Activated naive CD8-positive, alpha-beta T cell treated with anti-CD3 and anti-CD28 coated beads for 36 hours (primary cell): ENCODE measurements at regions not wholly inside any gene's neighbourhood (a gene's known extent, or its start where the extent isn't known, plus 50 kb on each side); places are given as distances from the start of the nearest gene placed in this dataset.
"Not testable (repeated sequence)": the region's sequence is repeated elsewhere in the genome, so short reads cannot be mapped to it uniquely, and the experiment has no call there.

ENCODE experiments used
- DNase-seq: peaks from one replicate; pipeline ENCODE4 v3.0.0; 2021
- H3K27ac Mint-ChIP-seq: one replicate; pipeline ENCODE4 v1.8.0; 2022; ENCODE audit warnings: mild to moderate bottlenecking, moderate library complexity, mixed read lengths
- H3K27me3 Mint-ChIP-seq: one replicate; pipeline ENCODE4 v1.8.0; 2022; ENCODE audit warnings: mild to moderate bottlenecking, mixed read lengths
- H3K36me3 Mint-ChIP-seq: one replicate; pipeline ENCODE4 v1.8.0; 2021; ENCODE audit warnings: mild to moderate bottlenecking, mixed read lengths
- H3K4me1 Mint-ChIP-seq: one replicate; pipeline ENCODE4 v1.8.0; 2021; ENCODE audit warnings: mixed read lengths
- H3K4me3 Mint-ChIP-seq: one replicate; pipeline ENCODE4 v1.8.0; 2022; ENCODE audit warnings: mild to moderate bottlenecking, moderate library complexity, mixed read lengths
- H3K9me3 Mint-ChIP-seq: one replicate; pipeline ENCODE4 v1.8.0; 2022; ENCODE audit warnings: mixed read lengths

GRCh38 chr4:64940698-64941097 is 531.4 kb upstream of the TECRL start:
- Mint-ChIP-seq H3K36me3 (no peaks in the 10 kb centered on the region), H3K27ac (no peak overlapping the region), H3K27me3 (no peaks in the 10 kb centered on the region), H3K4me3 (no peak overlapping the region), H3K4me1 (no peaks in the 10 kb centered on the region), H3K9me3 (no peaks in the 10 kb centered on the region)
- DNase-seq = no peak

- no peak overlapping the region for H3K27ac Mint-ChIP-seq
- peaks cover 3% of the 10 kb centered on the region for H3K9me3 Mint-ChIP-seq
- H3K4me1 Mint-ChIP-seq = no peaks in the 10 kb centered on the region
- no peaks in the 10 kb centered on the region for H3K27me3 Mint-ChIP-seq
- no peak for DNase-seq
- no peak overlapping the region for H3K4me3 Mint-ChIP-seq
- H3K36me3 Mint-ChIP-seq = no peaks in the 10 kb centered on the region
These were observed 526.3 kb upstream of the TECRL start for GRCh38 chr4:64935469-64936001.

- H3K9me3 Mint-ChIP-seq = peaks cover 9% of the 10 kb centered on the region
- no peak for DNase-seq
- no peaks in the 10 kb centered on the region for H3K27me3 Mint-ChIP-seq
- H3K36me3 Mint-ChIP-seq = no peaks in the 10 kb centered on the region
- H3K4me1 Mint-ChIP-seq = no peaks in the 10 kb centered on the region
- H3K27ac Mint-ChIP-seq = no peak overlapping the region
- H3K4me3 Mint-ChIP-seq = no peak overlapping the region
These were observed 502.6 kb upstream of the TECRL start for GRCh38 chr4:64911846-64912245.

DNA sequence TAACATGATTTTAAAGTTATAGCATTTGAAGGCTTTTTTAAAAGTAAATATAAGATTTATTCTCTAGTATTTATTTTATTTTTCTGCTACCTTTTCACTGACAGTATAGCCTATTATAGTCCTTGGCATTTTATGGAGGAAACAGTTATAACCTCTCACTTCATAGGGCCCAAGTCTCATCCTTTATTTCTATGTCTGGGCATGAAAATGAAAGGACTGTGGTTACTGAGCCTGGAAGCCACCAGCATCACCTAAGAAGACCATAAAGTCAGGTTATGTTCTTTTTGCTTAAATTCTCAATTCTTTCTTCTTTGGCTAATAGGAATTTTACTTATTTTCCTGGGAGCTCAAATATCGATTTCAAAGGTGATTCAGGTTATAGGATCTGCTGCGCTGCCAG is 494.7 kb upstream of the TECRL start:
- no peak overlapping the region for H3K27ac Mint-ChIP-seq
- no peaks in the 10 kb centered on the region for H3K4me1 Mint-ChIP-seq
- no peak overlapping the region for H3K4me3 Mint-ChIP-seq
- DNase-seq = no peak
- H3K9me3 Mint-ChIP-seq = peaks cover 4% of the 10 kb centered on the region
- no peaks in the 10 kb centered on the region for H3K36me3 Mint-ChIP-seq
- no peaks in the 10 kb centered on the region for H3K27me3 Mint-ChIP-seq

DNA sequence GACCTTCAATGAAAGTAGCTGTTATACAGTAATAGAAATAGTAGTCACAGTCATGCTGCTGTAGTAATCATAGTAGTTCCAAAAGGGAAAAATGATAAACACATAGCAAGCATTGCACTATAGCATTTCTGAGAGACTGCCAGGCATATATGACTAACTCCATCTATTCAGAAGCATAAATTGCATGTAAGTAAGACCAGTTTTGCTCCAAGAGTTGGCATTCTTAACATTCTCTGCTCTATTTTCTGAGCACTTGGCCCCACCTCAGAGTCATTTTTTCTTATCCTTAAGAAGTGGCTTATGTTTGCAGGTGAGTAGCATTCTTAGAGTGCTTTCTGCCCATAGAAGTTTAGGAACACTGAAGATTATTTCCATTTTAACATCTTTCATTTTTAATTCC is 490.3 kb upstream of the TECRL start:
- H3K9me3 Mint-ChIP-seq = peaks cover 2% of the 10 kb centered on the region
- H3K36me3 Mint-ChIP-seq = no peaks in the 10 kb centered on the region
- H3K4me3 Mint-ChIP-seq = no peak overlapping the region

DNA sequence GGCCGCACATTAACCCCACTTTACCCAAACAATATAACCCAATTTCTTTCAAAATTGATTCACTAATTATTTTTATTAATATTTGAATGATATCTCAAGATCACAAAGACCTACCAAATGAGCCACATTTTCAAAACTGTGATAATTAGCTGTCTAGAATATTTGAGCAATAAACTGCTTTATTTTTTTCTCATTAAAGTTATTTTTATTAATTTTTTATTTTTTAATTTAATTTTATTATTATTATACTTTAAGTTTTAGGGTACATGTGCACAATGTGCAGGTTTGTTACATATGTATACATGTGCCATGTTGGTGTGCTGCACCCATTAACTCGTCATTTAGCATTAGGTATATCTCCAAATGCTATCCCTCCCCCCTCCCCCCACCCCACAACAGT is 489.8 kb upstream of the TECRL start:
- H3K4me3 Mint-ChIP-seq, H3K27ac Mint-ChIP-seq, H3K27me3 Mint-ChIP-seq, H3K9me3 Mint-ChIP-seq, H3K36me3 Mint-ChIP-seq, H3K4me1 Mint-ChIP-seq, DNase-seq: not testable (repeated sequence)

More for the DNA sequence above, 490.3 kb upstream of the TECRL start:
- H3K27ac Mint-ChIP-seq = no peak overlapping the region
- H3K27me3 Mint-ChIP-seq = no peaks in the 10 kb centered on the region
- no peak for DNase-seq
- no peaks in the 10 kb centered on the region for H3K4me1 Mint-ChIP-seq

GRCh38 chr4:64897683-64898082 is 488.4 kb upstream of the TECRL start:
- DNase-seq = no peak
- H3K36me3 Mint-ChIP-seq = no peaks in the 10 kb centered on the region
- peaks cover 2% of the 10 kb centered on the region for H3K9me3 Mint-ChIP-seq
- no peak overlapping the region for H3K27ac Mint-ChIP-seq
- no peak overlapping the region for H3K4me3 Mint-ChIP-seq
- H3K4me1 Mint-ChIP-seq = no peaks in the 10 kb centered on the region
- no peaks in the 10 kb centered on the region for H3K27me3 Mint-ChIP-seq

DNA sequence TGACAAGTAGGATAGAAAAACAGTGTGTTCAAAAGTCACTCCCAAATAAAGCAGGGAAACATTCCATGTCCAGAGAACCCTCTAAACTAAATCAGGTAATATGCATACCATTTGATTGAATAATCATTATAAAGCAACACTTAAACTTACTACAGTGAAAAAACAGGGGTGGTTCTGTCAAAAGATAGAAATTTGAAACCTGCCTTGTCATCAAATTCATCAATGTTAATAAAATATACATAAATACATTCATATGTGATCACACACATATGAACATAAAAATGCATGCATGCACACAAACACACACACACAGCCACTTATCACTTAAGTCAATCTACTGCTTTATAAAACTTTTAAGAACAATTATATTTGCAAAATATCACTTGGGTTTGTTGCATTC is 485.8 kb upstream of the TECRL start:
- H3K36me3 Mint-ChIP-seq = no peaks in the 10 kb centered on the region
- H3K27me3 Mint-ChIP-seq = no peaks in the 10 kb centered on the region
- DNase-seq = no peak
- H3K4me3 Mint-ChIP-seq = no peak overlapping the region
- H3K27ac Mint-ChIP-seq = no peak overlapping the region
- no peaks in the 10 kb centered on the region for H3K4me1 Mint-ChIP-seq
- H3K9me3 Mint-ChIP-seq = no peaks in the 10 kb centered on the region

- no peak overlapping the region for H3K4me3 Mint-ChIP-seq
- H3K27ac Mint-ChIP-seq = no peak overlapping the region
These were observed 484.0 kb upstream of the TECRL start for GRCh38 chr4:64893205-64893604.

DNA sequence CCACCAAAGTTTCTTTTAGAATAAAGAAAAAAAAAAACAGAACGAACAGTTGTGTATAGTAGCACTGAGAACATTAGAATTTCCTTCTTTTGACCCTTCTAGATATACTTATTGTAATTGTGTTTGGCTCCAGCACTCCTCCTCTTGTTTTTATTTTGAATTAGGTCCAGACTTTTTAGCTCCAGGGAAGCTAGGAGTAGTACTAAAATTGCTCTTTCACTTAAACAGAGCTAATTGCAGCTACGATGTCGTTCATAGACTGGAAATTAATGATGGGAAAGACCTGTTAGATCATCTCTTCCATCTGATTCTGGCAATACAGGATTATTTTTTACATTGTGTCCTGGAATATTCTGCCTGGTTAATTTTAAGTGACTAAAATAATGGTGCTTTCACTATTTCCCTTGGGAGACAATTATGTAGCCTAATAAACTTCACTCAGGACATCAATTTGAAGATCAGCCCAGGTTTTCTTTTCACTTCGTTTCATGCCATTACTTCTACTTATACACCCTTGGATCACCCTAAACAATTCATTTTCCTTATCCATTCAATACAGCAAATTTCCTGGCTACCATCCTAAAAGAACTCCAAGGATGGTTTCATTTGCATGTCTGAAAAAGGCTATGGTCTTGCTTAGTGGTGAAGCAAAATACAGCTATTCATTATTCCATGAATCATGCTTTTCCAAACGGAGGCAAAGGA is 480.8 kb upstream of the TECRL start:
- H3K27me3 Mint-ChIP-seq = no peaks in the 10 kb centered on the region
- H3K36me3 Mint-ChIP-seq = no peaks in the 10 kb centered on the region

More at GRCh38 chr4:64893205-64893604, 484.0 kb upstream of the TECRL start:
- H3K27me3 Mint-ChIP-seq = no peaks in the 10 kb centered on the region
- no peaks in the 10 kb centered on the region for H3K9me3 Mint-ChIP-seq
- no peaks in the 10 kb centered on the region for H3K36me3 Mint-ChIP-seq
- DNase-seq = no peak
- H3K4me1 Mint-ChIP-seq = no peaks in the 10 kb centered on the region

GRCh38 chr4:64883087-64883807 is 474.0 kb upstream of the TECRL start:
- no peak overlapping the region for H3K4me3 Mint-ChIP-seq
- no peak for DNase-seq
- no peak overlapping the region for H3K27ac Mint-ChIP-seq
- no peaks in the 10 kb centered on the region for H3K27me3 Mint-ChIP-seq
- peaks cover 1% of the 10 kb centered on the region for H3K9me3 Mint-ChIP-seq
- no peaks in the 10 kb centered on the region for H3K36me3 Mint-ChIP-seq
- peaks cover 3% of the 10 kb centered on the region for H3K4me1 Mint-ChIP-seq

More for the DNA sequence above, 480.8 kb upstream of the TECRL start:
- Mint-ChIP-seq H3K4me1 (no peaks in the 10 kb centered on the region), H3K27ac (no peak overlapping the region), H3K4me3 (no peak overlapping the region), H3K9me3 (no peaks in the 10 kb centered on the region)
- DNase-seq = no peak

DNA sequence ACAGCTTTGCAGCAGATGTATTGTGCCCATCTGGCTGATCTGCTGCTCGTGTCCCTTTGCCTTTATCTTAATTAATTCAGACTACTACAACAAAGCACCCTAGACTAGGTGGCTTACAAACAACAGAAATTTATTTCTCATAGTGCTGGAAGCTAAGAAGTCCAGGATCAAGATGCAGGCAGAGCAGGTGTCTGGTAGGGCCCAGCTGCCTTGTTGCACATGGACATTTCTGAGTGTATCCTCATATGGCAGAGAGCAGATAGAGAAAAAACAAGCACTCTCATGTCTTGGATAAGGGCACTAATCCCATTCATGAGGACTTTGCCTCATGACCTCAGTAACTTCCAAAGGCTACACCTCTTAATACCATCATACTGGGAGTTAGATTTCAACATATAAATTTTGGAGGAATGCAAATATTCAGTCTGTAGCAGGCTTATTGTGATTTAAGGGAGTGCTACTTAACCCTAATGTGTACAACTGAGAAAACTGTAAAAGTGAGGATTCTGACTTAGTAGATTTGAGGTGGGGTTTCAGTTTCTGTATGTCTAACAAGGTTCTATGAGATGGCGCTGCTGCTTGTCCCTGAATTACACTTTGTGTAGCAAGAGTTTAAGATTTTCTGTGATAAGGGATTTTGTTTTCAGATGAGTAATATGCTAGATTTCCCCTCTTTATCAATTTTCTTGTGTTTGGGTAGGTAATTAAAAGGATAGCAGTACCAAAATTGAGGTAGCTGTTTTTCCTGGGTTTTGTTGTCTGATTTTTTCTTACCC is 473.2 kb upstream of the TECRL start:
- Mint-ChIP-seq H3K27ac (no peak overlapping the region), H3K4me3 (no peak overlapping the region)

GRCh38 chr4:64880557-64880956 is 471.3 kb upstream of the TECRL start:
- Mint-ChIP-seq H3K4me1 (peaks cover 3% of the 10 kb centered on the region), H3K36me3 (no peaks in the 10 kb centered on the region), H3K9me3 (peaks cover 1% of the 10 kb centered on the region), H3K27ac (no peak overlapping the region), H3K4me3 (no peak overlapping the region), H3K27me3 (no peaks in the 10 kb centered on the region)
- DNase-seq = no peak

More for the DNA sequence above, 473.2 kb upstream of the TECRL start:
- no peak for DNase-seq
- Mint-ChIP-seq H3K4me1 (peaks cover 3% of the 10 kb centered on the region), H3K27me3 (no peaks in the 10 kb centered on the region), H3K36me3 (no peaks in the 10 kb centered on the region), H3K9me3 (peaks cover 1% of the 10 kb centered on the region)

GRCh38 chr4:64876021-64876420 is 466.8 kb upstream of the TECRL start:
- DNase-seq = no peak
- H3K27ac Mint-ChIP-seq = no peak overlapping the region
- H3K36me3 Mint-ChIP-seq = no peaks in the 10 kb centered on the region
- H3K9me3 Mint-ChIP-seq = peaks cover 4% of the 10 kb centered on the region
- no peak overlapping the region for H3K4me3 Mint-ChIP-seq
- H3K4me1 Mint-ChIP-seq = no peaks in the 10 kb centered on the region
- H3K27me3 Mint-ChIP-seq = no peaks in the 10 kb centered on the region

GRCh38 chr4:64870558-64870957 is 461.3 kb upstream of the TECRL start:
- H3K4me1 Mint-ChIP-seq = no peaks in the 10 kb centered on the region
- H3K36me3 Mint-ChIP-seq = no peaks in the 10 kb centered on the region
- no peak overlapping the region for H3K4me3 Mint-ChIP-seq
- H3K27ac Mint-ChIP-seq = no peak overlapping the region
- no peak for DNase-seq
- no peaks in the 10 kb centered on the region for H3K27me3 Mint-ChIP-seq
- H3K9me3 Mint-ChIP-seq = peaks cover 6% of the 10 kb centered on the region
